ENCODE measurements at regions not wholly inside any gene's neighbourhood (a gene's known extent, or its start where the extent isn't known, plus 50 kb on each side); places are given as distances from the start of the nearest gene placed in this dataset.

DNA sequence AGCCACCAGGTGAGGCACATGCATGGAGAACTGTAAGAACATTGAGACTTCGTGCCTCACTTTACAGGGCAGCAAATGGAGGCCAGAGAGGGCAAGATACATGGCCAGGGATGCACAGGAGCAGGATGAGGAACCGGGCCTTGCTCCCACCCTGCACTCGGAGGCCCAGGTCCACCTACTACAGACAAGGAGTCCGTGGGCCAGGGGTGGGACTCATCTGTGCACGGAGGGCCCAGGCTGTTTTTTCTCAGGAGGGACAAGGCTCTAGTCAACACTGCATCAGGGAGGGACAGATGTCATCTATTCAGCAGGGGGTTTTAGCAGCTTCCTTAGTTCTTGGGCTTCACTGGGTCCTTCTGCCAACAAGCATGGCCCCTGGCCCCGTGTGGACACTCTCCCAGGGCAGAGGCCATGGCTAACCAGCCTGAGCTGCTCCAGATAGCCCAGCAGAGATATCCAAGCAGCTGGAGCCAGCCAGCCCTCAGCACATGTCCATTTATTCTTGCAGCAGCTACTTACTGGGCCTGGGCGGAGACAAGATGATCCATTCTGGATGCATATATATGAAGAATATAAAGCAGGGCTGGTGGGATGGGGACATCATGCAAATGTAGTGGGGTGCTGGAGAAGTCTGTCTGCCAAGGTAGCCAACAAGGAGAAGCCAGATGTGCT is 134.5 kb upstream of the RET start:
- POLR2A ChIA-PET = no interaction called here
- H3K27me3 ChIP-seq (replicated peaks in 2 of 5; ENCODE audit: control insufficient read depth in 4 of 5, insufficient read depth in 5 of 5, low read length in 4 of 5) = no peaks in the 10 kb centered on the region
- no peaks in the 10 kb centered on the region for H3K36me3 ChIP-seq (ENCODE audit: control insufficient read depth in 4 of 4, insufficient read depth in 4 of 4, low read length in 3 of 4)
- H3K4me1 ChIP-seq (ENCODE audit: control extremely low read depth in 1 of 4, control insufficient read depth in 4 of 4, insufficient read depth in 4 of 4, low read length in 3 of 4) = peaks cover 0 to 8% (median 6%) of the 10 kb centered on the region in 4 experiments
- H3K27ac ChIP-seq (ENCODE audit: insufficient read depth in 1 of 2, low read depth in 1 of 2, low read length in 2 of 2, poor library complexity in 1 of 2, severe bottlenecking in 2 of 2) = no peak overlapping the region
- no peak for DNase-seq
- CTCF ChIA-PET = no interaction called here
- 94% methylated on average over 6 of the region's 7 CpGs for WGBS (ENCODE audit: insufficient coverage)
- no peak overlapping the region for H3K4me3 ChIP-seq (ENCODE audit: control insufficient read depth in 1 of 7, extremely low read depth in 1 of 7, insufficient read depth in 4 of 7, low read depth in 2 of 7, low read length in 6 of 7)
- H3K9me3 ChIP-seq (ENCODE audit: control extremely low read depth in 1 of 5, control insufficient read depth in 4 of 5, insufficient read depth in 2 of 5, low read depth in 1 of 5, low read length in 4 of 5) = peaks cover 0 to 2% (median 0%) of the 10 kb centered on the region in 5 experiments

DNA sequence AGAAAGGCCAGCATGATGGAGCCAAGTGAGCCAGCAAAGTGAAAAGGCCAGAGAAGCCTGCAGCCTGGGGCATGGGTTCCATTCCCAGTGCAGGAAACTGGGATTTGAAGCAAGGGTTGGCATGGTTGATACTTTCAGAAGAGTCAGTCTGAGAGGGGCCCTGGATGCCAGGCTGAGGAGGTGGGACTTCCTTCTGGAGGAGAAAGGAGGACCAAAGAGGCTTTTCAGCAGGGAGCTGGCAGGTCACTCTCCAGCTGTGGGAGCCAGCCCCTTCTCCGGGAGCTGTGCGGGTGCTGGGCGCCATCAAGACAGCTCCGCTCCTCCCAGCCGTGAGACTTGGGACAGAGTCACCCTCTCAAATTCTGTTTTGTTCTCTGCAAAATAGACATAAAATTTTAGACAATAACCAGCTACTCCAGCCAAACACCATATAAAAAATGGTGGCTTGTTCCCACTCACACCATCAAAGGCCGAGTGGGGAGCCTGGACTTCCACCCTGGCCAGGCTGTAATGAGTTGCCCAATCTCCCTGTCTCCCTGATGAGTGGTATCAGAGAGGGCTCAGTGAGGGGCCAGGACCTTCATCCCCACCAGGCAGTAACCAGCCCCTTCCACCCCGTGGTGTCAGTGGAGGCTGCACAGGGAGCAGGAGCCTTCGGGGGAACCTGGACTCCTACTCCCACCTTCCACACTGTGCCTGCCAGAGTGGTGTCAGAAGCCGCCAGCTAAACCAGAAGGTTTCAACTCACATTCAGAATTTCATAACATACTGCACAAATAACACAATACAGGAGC is 133.6 kb upstream of the RET start:
- Histone ChIP-seq H3K4me1 (ENCODE audit: control extremely low read depth in 1 of 4, control insufficient read depth in 4 of 4, insufficient read depth in 4 of 4, low read length in 3 of 4) (peaks cover 0 to 8% (median 6%) of the 10 kb centered on the region in 4 experiments), H3K4me3 (ENCODE audit: control insufficient read depth in 1 of 7, extremely low read depth in 1 of 7, insufficient read depth in 4 of 7, low read depth in 2 of 7, low read length in 6 of 7) (no peak overlapping the region), H3K27me3 (replicated peaks in 2 of 5; ENCODE audit: control insufficient read depth in 4 of 5, insufficient read depth in 5 of 5, low read length in 4 of 5) (no peaks in the 10 kb centered on the region), H3K27ac (ENCODE audit: insufficient read depth in 1 of 2, low read depth in 1 of 2, low read length in 2 of 2, poor library complexity in 1 of 2, severe bottlenecking in 2 of 2) (no peak overlapping the region), H3K36me3 (ENCODE audit: control insufficient read depth in 4 of 4, insufficient read depth in 4 of 4, low read length in 3 of 4) (no peaks in the 10 kb centered on the region), H3K9me3 (ENCODE audit: control extremely low read depth in 1 of 5, control insufficient read depth in 4 of 5, insufficient read depth in 2 of 5, low read depth in 1 of 5, low read length in 4 of 5) (peaks cover 0 to 5% (median 0%) of the 10 kb centered on the region in 5 experiments)
- WGBS (ENCODE audit: insufficient coverage) = 88% methylated on average over 8 of the region's 9 CpGs
- ChIA-PET POLR2A (no interaction called here), CTCF (no interaction called here)
- DNase-seq = no peak

GRCh38 chr10:42948040-42948439 is 128.8 kb upstream of the RET start:
- Histone ChIP-seq H3K4me3 (ENCODE audit: control insufficient read depth in 1 of 7, extremely low read depth in 1 of 7, insufficient read depth in 4 of 7, low read depth in 2 of 7, low read length in 6 of 7) (no peak overlapping the region), H3K36me3 (ENCODE audit: control insufficient read depth in 4 of 4, insufficient read depth in 4 of 4, low read length in 3 of 4) (no peaks in the 10 kb centered on the region), H3K27me3 (replicated peaks in 2 of 5; ENCODE audit: control insufficient read depth in 4 of 5, insufficient read depth in 5 of 5, low read length in 4 of 5) (peaks cover 0 to 5% (median 0%) of the 10 kb centered on the region in 5 experiments), H3K4me1 (ENCODE audit: control extremely low read depth in 1 of 4, control insufficient read depth in 4 of 4, insufficient read depth in 4 of 4, low read length in 3 of 4) (peaks cover 0 to 4% (median 1%) of the 10 kb centered on the region in 4 experiments), H3K9me3 (ENCODE audit: control extremely low read depth in 1 of 5, control insufficient read depth in 4 of 5, insufficient read depth in 2 of 5, low read depth in 1 of 5, low read length in 4 of 5) (peaks cover 0 to 5% (median 0%) of the 10 kb centered on the region in 5 experiments), H3K27ac (ENCODE audit: insufficient read depth in 1 of 2, low read depth in 1 of 2, low read length in 2 of 2, poor library complexity in 1 of 2, severe bottlenecking in 2 of 2) (no peak overlapping the region)
- CTCF ChIA-PET = interaction anchor here (2.0 kb wide), 1 partner anchor 14 kb away, joined by 5 read pairs; no protein-coding TSS in a partner anchor
- no peak for DNase-seq
- POLR2A ChIA-PET = no interaction called here
- WGBS (ENCODE audit: insufficient coverage) = no CpG with 5 or more reads among the region's 2 CpGs

GRCh38 chr10:42949287-42949686 is 127.6 kb upstream of the RET start:
- ChIA-PET CTCF (no interaction called here), POLR2A (no interaction called here)
- DNase-seq = no peak
- peaks cover 0 to 5% (median 0%) of the 10 kb centered on the region in 5 experiments for H3K9me3 ChIP-seq (ENCODE audit: control extremely low read depth in 1 of 5, control insufficient read depth in 4 of 5, insufficient read depth in 2 of 5, low read depth in 1 of 5, low read length in 4 of 5)
- 86% methylated on average over 1 of the region's 2 CpGs for WGBS (ENCODE audit: insufficient coverage)
- H3K27ac ChIP-seq (ENCODE audit: insufficient read depth in 1 of 2, low read depth in 1 of 2, low read length in 2 of 2, poor library complexity in 1 of 2, severe bottlenecking in 2 of 2) = no peak overlapping the region
- no peak overlapping the region for H3K4me3 ChIP-seq (ENCODE audit: control insufficient read depth in 1 of 7, extremely low read depth in 1 of 7, insufficient read depth in 4 of 7, low read depth in 2 of 7, low read length in 6 of 7)
- H3K27me3 ChIP-seq (replicated peaks in 2 of 5; ENCODE audit: control insufficient read depth in 4 of 5, insufficient read depth in 5 of 5, low read length in 4 of 5) = peaks cover 0 to 5% (median 0%) of the 10 kb centered on the region in 5 experiments
- H3K4me1 ChIP-seq (ENCODE audit: control extremely low read depth in 1 of 4, control insufficient read depth in 4 of 4, insufficient read depth in 4 of 4, low read length in 3 of 4) = peaks cover 0 to 4% (median 1%) of the 10 kb centered on the region in 4 experiments
- no peaks in the 10 kb centered on the region for H3K36me3 ChIP-seq (ENCODE audit: control insufficient read depth in 4 of 4, insufficient read depth in 4 of 4, low read length in 3 of 4)

DNA sequence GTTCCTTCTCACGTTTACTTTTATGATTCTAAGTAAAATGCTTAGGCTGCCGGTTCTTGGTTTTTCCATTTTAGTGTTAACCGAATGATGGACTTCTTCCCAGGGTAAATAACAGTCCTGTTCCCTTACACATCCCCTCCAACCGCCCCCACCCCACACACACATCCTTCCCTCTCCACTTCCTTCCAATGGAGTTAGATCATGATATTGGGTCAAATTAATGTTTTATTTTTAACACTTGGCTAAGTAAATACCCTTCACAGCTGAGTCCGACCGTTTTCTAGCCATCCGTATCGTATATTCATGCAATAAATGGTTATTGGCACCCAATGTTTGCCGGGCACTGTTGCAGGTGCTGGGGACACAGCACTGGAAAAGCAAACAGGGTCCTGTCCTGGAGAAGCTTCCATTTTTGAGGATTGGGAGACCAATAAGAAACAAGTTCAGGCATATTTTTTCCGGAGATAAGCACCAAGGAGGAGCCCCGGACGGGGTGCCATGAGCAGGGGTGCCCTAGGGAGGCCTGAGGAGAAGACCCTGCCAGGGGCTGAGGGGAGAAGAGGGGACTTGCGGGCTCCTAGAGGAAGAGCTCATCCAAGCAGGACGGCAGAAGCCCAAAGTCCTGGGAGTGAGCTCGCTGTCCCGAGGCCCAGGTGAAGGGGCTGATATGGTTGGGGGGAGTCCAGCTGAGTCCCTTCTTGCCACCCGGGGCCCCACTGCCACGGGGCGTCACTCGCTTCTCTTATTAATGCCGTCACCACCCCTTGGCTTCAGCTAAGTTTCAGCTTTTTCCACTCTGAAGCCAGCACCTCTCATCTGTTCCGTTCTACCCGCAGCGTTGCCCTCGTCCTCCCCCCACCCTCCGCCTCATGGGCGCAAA is 126.0 kb upstream of the RET start:
- Histone ChIP-seq H3K27ac (ENCODE audit: insufficient read depth in 1 of 2, low read depth in 1 of 2, low read length in 2 of 2, poor library complexity in 1 of 2, severe bottlenecking in 2 of 2) (no peak overlapping the region), H3K9me3 (ENCODE audit: control extremely low read depth in 1 of 5, control insufficient read depth in 4 of 5, insufficient read depth in 2 of 5, low read depth in 1 of 5, low read length in 4 of 5) (peaks cover 0 to 5% (median 0%) of the 10 kb centered on the region in 5 experiments), H3K4me1 (ENCODE audit: control extremely low read depth in 1 of 4, control insufficient read depth in 4 of 4, insufficient read depth in 4 of 4, low read length in 3 of 4) (peaks cover 0 to 4% (median 1%) of the 10 kb centered on the region in 4 experiments), H3K27me3 (replicated peaks in 2 of 5; ENCODE audit: control insufficient read depth in 4 of 5, insufficient read depth in 5 of 5, low read length in 4 of 5) (peaks cover 0 to 5% (median 0%) of the 10 kb centered on the region in 5 experiments), H3K36me3 (ENCODE audit: control insufficient read depth in 4 of 4, insufficient read depth in 4 of 4, low read length in 3 of 4) (no peaks in the 10 kb centered on the region), H3K4me3 (ENCODE audit: control insufficient read depth in 1 of 7, extremely low read depth in 1 of 7, insufficient read depth in 4 of 7, low read depth in 2 of 7, low read length in 6 of 7) (no peak overlapping the region)
- ChIA-PET POLR2A (no interaction called here), CTCF (interaction anchor here (0.6 kb wide), 1 partner anchor 488 kb away, joined by 4 read pairs; no protein-coding TSS in a partner anchor)
- no peak for DNase-seq
- 74% methylated on average over 23 of the region's 27 CpGs for WGBS (ENCODE audit: insufficient coverage)

GRCh38 chr10:42951486-42952251 is 125.2 kb upstream of the RET start:
- peaks cover 0 to 5% (median 0%) of the 10 kb centered on the region in 5 experiments for H3K9me3 ChIP-seq (ENCODE audit: control extremely low read depth in 1 of 5, control insufficient read depth in 4 of 5, insufficient read depth in 2 of 5, low read depth in 1 of 5, low read length in 4 of 5)
- DNase-seq = no peak
- peaks cover 0 to 4% (median 1%) of the 10 kb centered on the region in 4 experiments for H3K4me1 ChIP-seq (ENCODE audit: control extremely low read depth in 1 of 4, control insufficient read depth in 4 of 4, insufficient read depth in 4 of 4, low read length in 3 of 4)
- H3K36me3 ChIP-seq (ENCODE audit: control insufficient read depth in 4 of 4, insufficient read depth in 4 of 4, low read length in 3 of 4) = no peaks in the 10 kb centered on the region
- H3K27ac ChIP-seq (ENCODE audit: insufficient read depth in 1 of 2, low read depth in 1 of 2, low read length in 2 of 2, poor library complexity in 1 of 2, severe bottlenecking in 2 of 2) = no peak overlapping the region
- POLR2A ChIA-PET = no interaction called here
- H3K4me3 ChIP-seq (ENCODE audit: control insufficient read depth in 1 of 7, extremely low read depth in 1 of 7, insufficient read depth in 4 of 7, low read depth in 2 of 7, low read length in 6 of 7) = no peak overlapping the region
- WGBS (ENCODE audit: insufficient coverage) = 63% methylated on average over 26 of the region's 39 CpGs
- H3K27me3 ChIP-seq (replicated peaks in 2 of 5; ENCODE audit: control insufficient read depth in 4 of 5, insufficient read depth in 5 of 5, low read length in 4 of 5) = peaks cover 0 to 5% (median 0%) of the 10 kb centered on the region in 5 experiments
- CTCF ChIA-PET = interaction anchor here (1.4 kb wide), 1 partner anchor 9 kb away, joined by 3 read pairs; no protein-coding TSS in a partner anchor
